PC-9 (cell line): ENCODE measurements at regions not wholly inside any gene's neighbourhood (a gene's known extent, or its start where the extent isn't known, plus 50 kb on each side); places are given as distances from the start of the nearest gene placed in this dataset.

Experiments used
- CTCF ChIP-seq: fragments of 200-600 bp; sonication (generic); conservative IDR thresholded peaks from 2 replicates; pipeline ENCODE4 v1.6.1; 2017; ENCODE audit warnings: mixed run types, antibody characterized with exemption, mild to moderate bottlenecking, moderate library complexity
- EZH2 ChIP-seq: fragments of 200-600 bp; sonication (generic); IDR thresholded peaks from 2 replicates; pipeline ENCODE4 v1.8.0; 2017; ENCODE audit warnings: antibody characterized with exemption, low read depth

DNA sequence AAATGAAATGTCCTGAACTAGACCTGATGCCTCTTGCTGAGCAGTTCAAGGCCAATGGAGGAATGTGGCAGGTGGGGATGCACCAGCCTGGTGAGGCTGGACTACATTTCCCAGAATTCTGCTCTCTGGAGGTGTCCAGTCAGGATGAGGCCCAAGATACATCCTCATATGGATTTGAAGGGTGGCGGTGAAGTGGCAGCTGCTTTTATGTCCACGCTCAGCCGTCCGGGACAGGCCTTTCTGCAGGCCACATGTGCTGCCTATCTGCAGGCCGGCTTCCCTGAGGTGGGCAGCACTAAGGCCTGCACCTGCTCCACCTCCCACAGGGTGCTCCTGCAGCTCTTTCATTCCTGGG lies 230.2 kb downstream of the BCL11B start:
- TF ChIP-seq CTCF (no peak), EZH2 (no peak)
